Mesendoderm (in vitro differentiated cells): ENCODE measurements at regions not wholly inside any gene's neighbourhood (a gene's known extent, or its start where the extent isn't known, plus 50 kb on each side); places are given as distances from the start of the nearest gene placed in this dataset.

Experiments
- DNase-seq: peaks from one replicate; pipeline ENCODE4 v3.0.0; 2013
- H2AK5ac ChIP-seq: 2 replicates; pipeline ENCODE4 v1.6.1; 2013; ENCODE audit warnings: low read length, inconsistent platforms
- H2BK120ac ChIP-seq: 2 replicates; pipeline ENCODE4 v1.6.1; 2013; ENCODE audit warnings: low read depth, mild to moderate bottlenecking, low read length, moderate library complexity, mixed read lengths
- H2BK15ac ChIP-seq: replicated peaks from 2 replicates; pipeline ENCODE4 v1.6.1; 2013; ENCODE audit warnings: low read depth, mild to moderate bottlenecking, moderate library complexity
- H2BK5ac ChIP-seq: 2 replicates; pipeline ENCODE4 v1.6.1; 2013; ENCODE audit warnings: low read length, inconsistent platforms
- H3K18ac ChIP-seq: 2 replicates; pipeline ENCODE4 v1.6.1; 2013; ENCODE audit warnings: mild to moderate bottlenecking, low read length, mixed read lengths
- H3K23ac ChIP-seq: one replicate; pipeline ENCODE4 v1.6.1; 2013; ENCODE audit warnings: low read length
- H3K27ac ChIP-seq: 2 replicates; pipeline ENCODE4 v1.5.1; 2013; ENCODE audit warnings: low read depth, mild to moderate bottlenecking, inconsistent platforms, low read length, moderate library complexity
- H3K27me3 ChIP-seq: 2 replicates; pipeline ENCODE4 v1.6.1; 2013; ENCODE audit warnings: low read length, control low read depth, mild to moderate bottlenecking, inconsistent platforms; ENCODE audit not compliant: insufficient read depth, poor library complexity
- H3K36me3 ChIP-seq: 2 replicates; pipeline ENCODE4 v1.6.1; 2013; ENCODE audit warnings: low read length, inconsistent platforms; ENCODE audit not compliant: control insufficient read depth, insufficient read depth
- H3K4ac ChIP-seq: one replicate; pipeline ENCODE4 v1.6.1; 2013; ENCODE audit warnings: low read depth, mild to moderate bottlenecking, low read length, moderate library complexity
- H3K4me1 ChIP-seq: 2 replicates; pipeline ENCODE4 v1.6.1; 2013; ENCODE audit warnings: low read depth, low read length, inconsistent platforms; ENCODE audit not compliant: control insufficient read depth
- H3K4me2 ChIP-seq: 2 replicates; pipeline ENCODE4 v1.6.1; 2013; ENCODE audit warnings: low read length
- H3K4me3 ChIP-seq: 2 replicates; pipeline ENCODE4 v1.5.1; 2013; ENCODE audit warnings: mild to moderate bottlenecking, low read length
- H3K56ac ChIP-seq: one replicate; pipeline ENCODE4 v1.6.1; 2013; ENCODE audit warnings: low read length
- H3K79me1 ChIP-seq: 2 replicates; pipeline ENCODE4 v1.6.1; 2013; ENCODE audit warnings: low read length, inconsistent platforms
- H3K79me2 ChIP-seq: 2 replicates; pipeline ENCODE4 v1.6.1; 2013; ENCODE audit warnings: mild to moderate bottlenecking, low read length; ENCODE audit not compliant: control insufficient read depth, insufficient read depth
- H3K9ac ChIP-seq: 2 replicates; pipeline ENCODE4 v1.6.1; 2013; ENCODE audit warnings: low read length, inconsistent platforms
- H4K5ac ChIP-seq: one replicate; pipeline ENCODE4 v1.6.1; 2013; ENCODE audit warnings: low read length
- H4K8ac ChIP-seq: one replicate; pipeline ENCODE4 v1.6.1; 2013; ENCODE audit warnings: low read depth, mild to moderate bottlenecking, control low read depth, low read length, moderate library complexity
- WGBS: extraction: QIAGEN DNeasy Blood & Tissue Kit; methylation state at CpG from one replicate; pipeline ENCODE4 v1.1.7; 2013; ENCODE audit warnings: low lambda C conversion rate, missing lambda C conversion rate; ENCODE audit not compliant: insufficient coverage; ENCODE audit errors: extremely low coverage; 5-methylcytosine and 5-hydroxymethylcytosine counted together

DNA sequence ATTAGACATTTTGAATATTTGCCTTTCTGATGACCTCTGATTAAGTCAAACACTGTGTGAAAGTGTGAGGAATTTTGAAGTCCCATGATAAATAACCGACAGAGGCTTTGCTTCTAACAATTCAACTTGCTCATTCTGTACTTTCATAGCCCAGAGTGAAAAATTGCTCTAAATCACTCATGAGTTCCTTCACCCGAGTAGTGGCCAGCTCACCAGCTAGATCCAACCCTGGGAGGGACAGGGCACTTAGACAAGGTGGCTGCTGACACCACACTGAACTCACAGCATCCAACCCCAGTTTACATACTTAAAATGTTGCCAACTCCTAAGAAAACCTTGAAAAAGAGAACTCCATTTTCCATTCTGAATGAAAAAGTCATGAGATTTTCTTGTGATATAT is 80.0 kb upstream of the LYZL1 start:
- Histone ChIP-seq H2BK15ac (no peak overlapping the region), H2AK5ac (no peak overlapping the region), H2BK5ac (no peak overlapping the region), H3K27ac (no peak overlapping the region), H3K4ac (no peak overlapping the region), H3K27me3 (no peaks in the 10 kb centered on the region), H4K5ac (no peak overlapping the region), H3K9ac (no peak overlapping the region), H3K4me3 (no peak overlapping the region), H3K36me3 (no peaks in the 10 kb centered on the region), H3K79me1 (no peaks in the 10 kb centered on the region), H3K4me1 (peaks cover 8% of the 10 kb centered on the region), H3K18ac (no peak overlapping the region), H3K79me2 (no peaks in the 10 kb centered on the region), H3K56ac (no peak overlapping the region), H3K23ac (no peak overlapping the region), H3K4me2 (no peak overlapping the region), H4K8ac (no peak overlapping the region), H2BK120ac (no peak overlapping the region)
- no peak for DNase-seq
- WGBS = no CpG with 5 or more reads among the region's 2 CpGs

DNA sequence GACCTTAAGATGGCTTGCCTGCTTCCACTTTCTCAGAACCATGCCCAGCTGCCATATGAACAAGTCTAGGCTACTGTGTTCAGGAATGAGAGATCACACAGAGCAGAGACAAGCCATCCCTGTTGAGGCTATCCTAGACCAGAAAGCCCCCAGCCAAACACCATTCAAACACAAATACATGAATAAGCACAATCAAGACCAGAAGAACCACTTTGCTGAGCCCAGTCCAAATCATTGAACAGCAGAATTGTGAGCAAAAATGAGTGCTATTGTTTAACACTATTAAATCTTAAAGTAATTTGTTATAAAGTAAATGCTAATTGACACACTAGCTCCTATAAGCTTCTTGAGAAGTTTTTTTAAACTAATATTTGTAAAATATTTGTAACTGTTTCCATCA is 79.0 kb upstream of the LYZL1 start:
- Histone ChIP-seq H3K4me1 (no peaks in the 10 kb centered on the region), H3K36me3 (no peaks in the 10 kb centered on the region), H2AK5ac (no peak overlapping the region), H3K4me3 (no peak overlapping the region), H4K8ac (no peak overlapping the region), H2BK120ac (no peak overlapping the region), H3K18ac (no peak overlapping the region), H3K79me1 (no peaks in the 10 kb centered on the region), H3K9ac (no peak overlapping the region), H2BK5ac (no peak overlapping the region), H3K27me3 (no peaks in the 10 kb centered on the region), H3K4me2 (no peak overlapping the region), H3K27ac (no peak overlapping the region), H2BK15ac (no peak overlapping the region), H3K79me2 (no peaks in the 10 kb centered on the region), H3K4ac (no peak overlapping the region), H3K23ac (no peak overlapping the region), H3K56ac (no peak overlapping the region), H4K5ac (no peak overlapping the region)
- no peak for DNase-seq

- no peak overlapping the region for H3K4me3 ChIP-seq
- no CpG with 5 or more reads among the region's 2 CpGs for WGBS
- H3K4me2 ChIP-seq = no peak overlapping the region
- H3K23ac ChIP-seq = no peak overlapping the region
- no peaks in the 10 kb centered on the region for H3K27me3 ChIP-seq
- no peaks in the 10 kb centered on the region for H3K79me2 ChIP-seq
- H3K18ac ChIP-seq = no peak overlapping the region
- no peak overlapping the region for H2AK5ac ChIP-seq
- H4K5ac ChIP-seq = no peak overlapping the region
- no peaks in the 10 kb centered on the region for H3K36me3 ChIP-seq
- H2BK5ac ChIP-seq = no peak overlapping the region
- H2BK120ac ChIP-seq = no peak overlapping the region
- no peak overlapping the region for H2BK15ac ChIP-seq
- no peak overlapping the region for H3K9ac ChIP-seq
- no peak overlapping the region for H4K8ac ChIP-seq
- no peak overlapping the region for H3K56ac ChIP-seq
- H3K4me1 ChIP-seq = no peaks in the 10 kb centered on the region
- H3K27ac ChIP-seq = no peak overlapping the region
- no peaks in the 10 kb centered on the region for H3K79me1 ChIP-seq
- no peak for DNase-seq
- H3K4ac ChIP-seq = no peak overlapping the region
Observed at GRCh38 chr10:29210266-29210868, 78.5 kb upstream of the LYZL1 start.

GRCh38 chr10:29212597-29212996 is 76.3 kb upstream of the LYZL1 start:
- no peak for DNase-seq
- no peak overlapping the region for H3K27ac ChIP-seq
- H3K4ac ChIP-seq = no peak overlapping the region
- no peak overlapping the region for H3K4me3 ChIP-seq
- H3K4me2 ChIP-seq = no peak overlapping the region
- H3K9ac ChIP-seq = no peak overlapping the region
- no peaks in the 10 kb centered on the region for H3K36me3 ChIP-seq
- no CpG with 5 or more reads among the region's 3 CpGs for WGBS
- no peak overlapping the region for H2AK5ac ChIP-seq
- H3K27me3 ChIP-seq = no peaks in the 10 kb centered on the region
- no peak overlapping the region for H3K23ac ChIP-seq
- H2BK120ac ChIP-seq = no peak overlapping the region
- no peak overlapping the region for H3K56ac ChIP-seq
- H4K5ac ChIP-seq = no peak overlapping the region
- H2BK15ac ChIP-seq = no peak overlapping the region
- H3K18ac ChIP-seq = no peak overlapping the region
- no peaks in the 10 kb centered on the region for H3K4me1 ChIP-seq
- no peaks in the 10 kb centered on the region for H3K79me1 ChIP-seq
- H4K8ac ChIP-seq = no peak overlapping the region
- no peak overlapping the region for H2BK5ac ChIP-seq
- no peaks in the 10 kb centered on the region for H3K79me2 ChIP-seq

GRCh38 chr10:29214551-29214950 is 74.3 kb upstream of the LYZL1 start:
- no peaks in the 10 kb centered on the region for H3K27me3 ChIP-seq
- H3K4me3 ChIP-seq = no peak overlapping the region
- no peak overlapping the region for H2BK15ac ChIP-seq

GRCh38 chr10:29217292-29217738 is 71.6 kb upstream of the LYZL1 start:
- DNase-seq = peak; percentile 12
- no peak overlapping the region for H2BK120ac ChIP-seq
- no peak overlapping the region for H4K5ac ChIP-seq
- no peaks in the 10 kb centered on the region for H3K36me3 ChIP-seq
- no peak overlapping the region for H3K56ac ChIP-seq
- WGBS = no CpG with 5 or more reads among the region's 6 CpGs
- H3K23ac ChIP-seq = no peak overlapping the region
- no peaks in the 10 kb centered on the region for H3K79me2 ChIP-seq
- H2BK15ac ChIP-seq = peak overlapping the region; percentile 79
- H3K79me1 ChIP-seq = no peaks in the 10 kb centered on the region
- H2BK5ac ChIP-seq = no peak overlapping the region
- no peak overlapping the region for H3K18ac ChIP-seq
- no peaks in the 10 kb centered on the region for H3K27me3 ChIP-seq
- no peaks in the 10 kb centered on the region for H3K4me1 ChIP-seq
- no peak overlapping the region for H3K4me2 ChIP-seq
- H3K9ac ChIP-seq = no peak overlapping the region
- H4K8ac ChIP-seq = no peak overlapping the region
- H3K27ac ChIP-seq = no peak overlapping the region
- no peak overlapping the region for H2AK5ac ChIP-seq
- H3K4ac ChIP-seq = no peak overlapping the region
- no peak overlapping the region for H3K4me3 ChIP-seq

More at GRCh38 chr10:29214551-29214950, 74.3 kb upstream of the LYZL1 start:
- H3K9ac ChIP-seq = no peak overlapping the region
- H3K79me2 ChIP-seq = no peaks in the 10 kb centered on the region
- no peak overlapping the region for H2BK5ac ChIP-seq
- H3K79me1 ChIP-seq = no peaks in the 10 kb centered on the region
- H3K4me1 ChIP-seq = no peaks in the 10 kb centered on the region
- no peaks in the 10 kb centered on the region for H3K36me3 ChIP-seq
- H3K4ac ChIP-seq = no peak overlapping the region
- H4K8ac ChIP-seq = no peak overlapping the region
- H3K56ac ChIP-seq = no peak overlapping the region
- no CpG with 5 or more reads among the region's 3 CpGs for WGBS
- no peak overlapping the region for H2AK5ac ChIP-seq
- no peak overlapping the region for H3K27ac ChIP-seq
- no peak overlapping the region for H3K4me2 ChIP-seq
- H4K5ac ChIP-seq = no peak overlapping the region
- no peak overlapping the region for H3K23ac ChIP-seq
- no peak for DNase-seq
- H3K18ac ChIP-seq = no peak overlapping the region
- H2BK120ac ChIP-seq = no peak overlapping the region
